PFSK-1 (cell line): ENCODE measurements at regions not wholly inside any gene's neighbourhood (a gene's known extent, or its start where the extent isn't known, plus 50 kb on each side); places are given as distances from the start of the nearest gene placed in this dataset.

Experiments
- FOXP2 ChIP-seq: optimal IDR thresholded peaks from 2 replicates; pipeline ENCODE3; 2011; ENCODE audit warnings: borderline replicate concordance, control low read depth, inconsistent platforms; ENCODE audit not compliant: insufficient read depth; ENCODE audit errors: extremely low read length, extremely low read depth
- POLR2AphosphoS5 ChIP-seq: IDR thresholded peaks from 2 replicates; pipeline ENCODE4 v1.6.1; 2012; ENCODE audit warnings: low read depth, mild to moderate bottlenecking, control low read depth, low read length, moderate library complexity
- REST ChIP-seq, 2 experiments: IDR thresholded peaks; 2 replicates each; pipeline versions ENCODE4 v1.6.1 to v1.8.0; 2011 to 2012; ENCODE audit warnings: low read depth in 2 of 2, low read length in 2 of 2, control low read depth in 1 of 2, inconsistent platforms in 1 of 2, mild to moderate bottlenecking in 1 of 2, moderate library complexity in 1 of 2; ENCODE audit not compliant: insufficient read depth in 1 of 2
- SIN3A ChIP-seq: IDR thresholded peaks from 2 replicates; pipeline ENCODE4 v1.6.1; 2012; ENCODE audit warnings: mild to moderate bottlenecking, low read length, moderate library complexity, borderline replicate concordance; ENCODE audit not compliant: insufficient read depth
- TAF1 ChIP-seq: IDR thresholded peaks from 2 replicates; pipeline ENCODE4 v1.6.1; 2012; ENCODE audit warnings: low read length, control low read depth, borderline replicate concordance; ENCODE audit not compliant: insufficient read depth

GRCh38 chr5:27568811-27569210, 530.4 kb upstream of the CDH9 start:
- TF ChIP-seq SIN3A (no peak), REST (IDR thresholded peaks at IDR 0.05; ENCODE audit: insufficient read depth in 1 of 2, low read depth in 2 of 2, low read length in 2 of 2) (no peak), POLR2AphosphoS5 (no peak)

GRCh38 chr5:27561408-27561807, 523.0 kb upstream of the CDH9 start:
- no peak for TF ChIP-seq FOXP2
- TF ChIP-seq TAF1, result no peak
- TF ChIP-seq POLR2AphosphoS5, result no peak
- no peak for TF ChIP-seq SIN3A
- TF ChIP-seq REST (IDR thresholded peaks at IDR 0.05; ENCODE audit: insufficient read depth in 1 of 2, low read depth in 2 of 2, low read length in 2 of 2), result no peak

GRCh38 chr5:27548484-27548883, 510.1 kb upstream of the CDH9 start:
- no peak for TF ChIP-seq REST (IDR thresholded peaks at IDR 0.05; ENCODE audit: insufficient read depth in 1 of 2, low read depth in 2 of 2, low read length in 2 of 2)
- TF ChIP-seq POLR2AphosphoS5, result no peak
- no peak for TF ChIP-seq SIN3A
- no peak for TF ChIP-seq FOXP2
- TF ChIP-seq TAF1, result no peak

GRCh38 chr5:27535031-27535557, 496.7 kb upstream of the CDH9 start:
- TF ChIP-seq POLR2AphosphoS5, result no peak
- TF ChIP-seq REST (IDR thresholded peaks at IDR 0.05; ENCODE audit: insufficient read depth in 1 of 2, low read depth in 2 of 2, low read length in 2 of 2), result no peak
- no peak for TF ChIP-seq TAF1
- no peak for TF ChIP-seq FOXP2
- no peak for TF ChIP-seq SIN3A

GRCh38 chr5:27532305-27532704, 493.9 kb upstream of the CDH9 start:
- no peak for TF ChIP-seq REST (IDR thresholded peaks at IDR 0.05; ENCODE audit: insufficient read depth in 1 of 2, low read depth in 2 of 2, low read length in 2 of 2)
- no peak for TF ChIP-seq FOXP2
- no peak for TF ChIP-seq TAF1
- no peak for TF ChIP-seq SIN3A
- TF ChIP-seq POLR2AphosphoS5, result no peak
